Vagina (tissue), 2 donors: ENCODE measurements at regions not wholly inside any gene's neighbourhood (a gene's known extent, or its start where the extent isn't known, plus 50 kb on each side); places are given as distances from the start of the nearest gene placed in this dataset.

Experiments
- DNase-seq, 2 donors: peaks; one replicate each; pipeline ENCODE4 v3.0.0-alpha.2; 2017; ENCODE audit errors: extremely low spot score in 2 of 2
- H3K27ac ChIP-seq: fragments of 200-600 bp; sonication (generic); one replicate; pipeline ENCODE4 v1.5.1; 2019
- H3K27me3 ChIP-seq: fragments of 200-600 bp; sonication (generic); one replicate; pipeline ENCODE4 v1.5.1; 2019
- H3K36me3 ChIP-seq, 2 donors: fragments of 200-600 bp; sonication (generic); one replicate each; pipeline ENCODE4 v1.5.1; 2017 to 2019
- H3K4me1 ChIP-seq: fragments of 200-600 bp; sonication (generic); one replicate; pipeline ENCODE4 v1.5.1; 2019
- H3K4me3 ChIP-seq, 2 donors: fragments of 200-600 bp; sonication (generic); 1 replicate in 1 of 2; 2 replicates in 1 of 2; pipeline ENCODE4 v1.5.1; 2016 to 2019
- H3K9me3 ChIP-seq: fragments of 200-600 bp; sonication (generic); one replicate; pipeline ENCODE4 v1.5.1; 2019
- CTCF ChIP-seq, 3 experiments: fragments of 450-650 bp in 2 of 3; fragments of 200-600 bp in 1 of 3; sonication (generic) in 1 of 3; IDR thresholded peaks; one replicate each; pipeline ENCODE4 v1.5.1; 2017 to 2019; ENCODE audit warnings: antibody characterized with exemption in 3 of 3, mild to moderate bottlenecking in 2 of 3, moderate library complexity in 2 of 3
- POLR2A ChIP-seq, 2 donors: fragments of 450-650 bp; IDR thresholded peaks; one replicate each; pipeline ENCODE4 v1.6.1; 2017; ENCODE audit warnings: antibody characterized with exemption in 2 of 2, mild to moderate bottlenecking in 2 of 2, moderate library complexity in 2 of 2
- POLR2AphosphoS5 ChIP-seq, 2 donors: sonication (generic); formaldehyde crosslinking; IDR thresholded peaks; one replicate each; pipeline ENCODE4 v1.9.0; 2017; ENCODE audit warnings: antibody characterized with exemption in 2 of 2, mild to moderate bottlenecking in 2 of 2, low read depth in 1 of 2; ENCODE audit not compliant: insufficient read depth in 1 of 2
- intact Hi-C: fragments of 100-400 bp; cut with DNase I; formaldehyde crosslinking; loops from one replicate; pipeline ENCODE4 v1.15.1; 2023

- Histone ChIP-seq H3K27ac (no peak overlapping the region), H3K4me1 (no peaks in the 10 kb centered on the region), H3K4me3 (no peak overlapping the region), H3K27me3 (no peaks in the 10 kb centered on the region), H3K9me3 (no peaks in the 10 kb centered on the region), H3K36me3 (no peaks in the 10 kb centered on the region)
- intact Hi-C loops: no loop called here
- DNase-seq: no peak
- TF ChIP-seq POLR2A (IDR thresholded peaks at IDR 0.05) (no peak), POLR2AphosphoS5 (IDR thresholded peaks at IDR 0.05; ENCODE audit: insufficient read depth in 1 of 2, low read depth in 1 of 2) (no peak), CTCF (IDR thresholded peaks at IDR 0.05) (no peak)
Observed at GRCh38 chr2:60400462-60401246, 152.8 kb downstream of the BCL11A start.

- Histone ChIP-seq H3K4me1 (no peaks in the 10 kb centered on the region), H3K36me3 (no peaks in the 10 kb centered on the region), H3K9me3 (no peaks in the 10 kb centered on the region), H3K27ac (no peak overlapping the region), H3K27me3 (no peaks in the 10 kb centered on the region), H3K4me3 (no peak overlapping the region)
- DNase-seq: no peak
- intact Hi-C loops: no loop called here
- no peak for TF ChIP-seq POLR2AphosphoS5 (IDR thresholded peaks at IDR 0.05; ENCODE audit: insufficient read depth in 1 of 2, low read depth in 1 of 2)
- no peak for TF ChIP-seq CTCF (IDR thresholded peaks at IDR 0.05)
- no peak for TF ChIP-seq POLR2A (IDR thresholded peaks at IDR 0.05)
Observed at GRCh38 chr2:60394463-60394862, 159.0 kb downstream of the BCL11A start.

GRCh38 chr2:60391649-60392375 lies 161.6 kb downstream of the BCL11A start:
- H3K36me3 ChIP-seq: no peaks in the 10 kb centered on the region
- H3K27me3 ChIP-seq: no peaks in the 10 kb centered on the region
- H3K4me1 ChIP-seq: no peaks in the 10 kb centered on the region
- H3K9me3 ChIP-seq: no peaks in the 10 kb centered on the region
- DNase-seq: no peak
- intact Hi-C loops: no loop called here
- no peak overlapping the region for H3K27ac ChIP-seq
- TF ChIP-seq POLR2A (IDR thresholded peaks at IDR 0.05) (no peak), POLR2AphosphoS5 (IDR thresholded peaks at IDR 0.05; ENCODE audit: insufficient read depth in 1 of 2, low read depth in 1 of 2) (no peak), CTCF (IDR thresholded peaks at IDR 0.05) (no peak)
- H3K4me3 ChIP-seq: no peak overlapping the region

GRCh38 chr2:60391230-60391629 lies 162.2 kb downstream of the BCL11A start:
- no peak overlapping the region for H3K27ac ChIP-seq
- TF ChIP-seq POLR2A (IDR thresholded peaks at IDR 0.05) (no peak), CTCF (IDR thresholded peaks at IDR 0.05) (no peak), POLR2AphosphoS5 (IDR thresholded peaks at IDR 0.05; ENCODE audit: insufficient read depth in 1 of 2, low read depth in 1 of 2) (no peak)

GRCh38 chr2:60386436-60386835 lies 167.0 kb downstream of the BCL11A start:
- intact Hi-C loops: no loop called here
- Histone ChIP-seq H3K27ac (no peak overlapping the region), H3K27me3 (no peaks in the 10 kb centered on the region), H3K4me3 (no peak overlapping the region), H3K9me3 (no peaks in the 10 kb centered on the region), H3K36me3 (no peaks in the 10 kb centered on the region), H3K4me1 (no peaks in the 10 kb centered on the region)
- no peak for DNase-seq
- TF ChIP-seq POLR2A (IDR thresholded peaks at IDR 0.05): no peak
- no peak for TF ChIP-seq POLR2AphosphoS5 (IDR thresholded peaks at IDR 0.05; ENCODE audit: insufficient read depth in 1 of 2, low read depth in 1 of 2)
- TF ChIP-seq CTCF (IDR thresholded peaks at IDR 0.05): no peak

More at GRCh38 chr2:60391230-60391629, 162.2 kb downstream of the BCL11A start:
- Histone ChIP-seq H3K9me3 (no peaks in the 10 kb centered on the region), H3K36me3 (no peaks in the 10 kb centered on the region), H3K27me3 (no peaks in the 10 kb centered on the region), H3K4me1 (no peaks in the 10 kb centered on the region), H3K4me3 (no peak overlapping the region)
- intact Hi-C loops: no loop called here
- DNase-seq: no peak
